ENCODE measurements at regions not wholly inside any gene's neighbourhood (a gene's known extent, or its start where the extent isn't known, plus 50 kb on each side); places are given as distances from the start of the nearest gene placed in this dataset.

DNA sequence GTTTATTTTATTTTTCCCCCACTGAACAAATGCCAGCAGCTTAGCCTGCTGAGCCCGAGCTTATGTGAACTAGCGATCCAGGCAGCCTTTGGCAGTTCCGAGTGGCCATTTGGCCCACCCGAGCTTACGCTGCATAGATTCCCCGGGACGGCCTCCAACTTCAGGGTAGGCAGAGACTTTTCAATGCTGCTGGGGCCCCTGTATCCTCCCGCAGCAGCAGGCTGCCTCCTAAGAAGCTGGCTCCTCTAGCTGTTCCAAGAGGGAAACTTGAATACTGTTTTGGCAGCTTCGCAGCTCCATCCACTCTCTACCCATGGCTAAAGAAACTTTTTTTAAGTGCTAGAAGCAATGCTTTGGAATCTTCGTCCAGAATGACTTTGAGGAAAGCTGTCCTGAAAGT is 295.2 kb downstream of the SS18 start:
- TF ChIP-seq POLR2A (IDR thresholded peaks at IDR 0.05) = no peak
- no peak for TF ChIP-seq EP300 (IDR thresholded peaks at IDR 0.05)
- TF ChIP-seq, protein P1, sequence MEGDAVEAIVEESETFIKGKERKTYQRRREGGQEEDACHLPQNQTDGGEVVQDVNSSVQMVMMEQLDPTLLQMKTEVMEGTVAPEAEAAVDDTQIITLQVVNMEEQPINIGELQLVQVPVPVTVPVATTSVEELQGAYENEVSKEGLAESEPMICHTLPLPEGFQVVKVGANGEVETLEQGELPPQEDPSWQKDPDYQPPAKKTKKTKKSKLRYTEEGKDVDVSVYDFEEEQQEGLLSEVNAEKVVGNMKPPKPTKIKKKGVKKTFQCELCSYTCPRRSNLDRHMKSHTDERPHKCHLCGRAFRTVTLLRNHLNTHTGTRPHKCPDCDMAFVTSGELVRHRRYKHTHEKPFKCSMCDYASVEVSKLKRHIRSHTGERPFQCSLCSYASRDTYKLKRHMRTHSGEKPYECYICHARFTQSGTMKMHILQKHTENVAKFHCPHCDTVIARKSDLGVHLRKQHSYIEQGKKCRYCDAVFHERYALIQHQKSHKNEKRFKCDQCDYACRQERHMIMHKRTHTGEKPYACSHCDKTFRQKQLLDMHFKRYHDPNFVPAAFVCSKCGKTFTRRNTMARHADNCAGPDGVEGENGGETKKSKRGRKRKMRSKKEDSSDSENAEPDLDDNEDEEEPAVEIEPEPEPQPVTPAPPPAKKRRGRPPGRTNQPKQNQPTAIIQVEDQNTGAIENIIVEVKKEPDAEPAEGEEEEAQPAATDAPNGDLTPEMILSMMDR (IDR thresholded peaks at IDR 0.05) = no peak
- intact Hi-C loops (cut with DNase I) = no loop called here
- 32 to 56% (median 43%) methylated on average over 10 of the region's 10 CpGs for WGBS, 3 donors

GRCh38 chr18:25787276-25787675 is 303.1 kb downstream of the SS18 start:
- 93 to 94% (median 94%) methylated on average over 5 of the region's 5 CpGs for WGBS, 3 donors
- Histone ChIP-seq H3K9me3 (no peaks in the 10 kb centered on the region), H3K36me3 (no peaks in the 10 kb centered on the region), H3K27me3 (no peaks in the 10 kb centered on the region), H3K4me3 (no peak overlapping the region), H3K27ac (no peak overlapping the region), H3K4me1 (ENCODE audit: insufficient read depth) (no peaks in the 10 kb centered on the region)
- no peak for DNase-seq
- intact Hi-C loops (cut with DNase I) = no loop called here
- TF ChIP-seq, protein P1 (IDR thresholded peaks at IDR 0.05) = no peak
- TF ChIP-seq POLR2A (IDR thresholded peaks at IDR 0.05) (no peak), EP300 (IDR thresholded peaks at IDR 0.05) (no peak)

More for the DNA sequence above, 295.2 kb downstream of the SS18 start:
- H3K36me3 ChIP-seq = no peaks in the 10 kb centered on the region
- DNase-seq = no peak
- H3K4me1 ChIP-seq (ENCODE audit: insufficient read depth) = no peaks in the 10 kb centered on the region
- H3K27me3 ChIP-seq = no peaks in the 10 kb centered on the region
- no peak overlapping the region for H3K4me3 ChIP-seq
- no peak overlapping the region for H3K27ac ChIP-seq
- no peaks in the 10 kb centered on the region for H3K9me3 ChIP-seq

GRCh38 chr18:25786758-25787157 is 303.7 kb downstream of the SS18 start:
- no peaks in the 10 kb centered on the region for H3K4me1 ChIP-seq (ENCODE audit: insufficient read depth)
- no peaks in the 10 kb centered on the region for H3K27me3 ChIP-seq
- H3K36me3 ChIP-seq = no peaks in the 10 kb centered on the region
- 50 to 57% (median 52%) methylated on average over 2 of the region's 2 CpGs for WGBS, 3 donors
- H3K27ac ChIP-seq = no peak overlapping the region
- no peak overlapping the region for H3K4me3 ChIP-seq
- TF ChIP-seq POLR2A (IDR thresholded peaks at IDR 0.05) = no peak
- TF ChIP-seq, protein P1 (IDR thresholded peaks at IDR 0.05) = no peak
- no peak for TF ChIP-seq EP300 (IDR thresholded peaks at IDR 0.05)
- intact Hi-C loops (cut with DNase I) = no loop called here
- no peaks in the 10 kb centered on the region for H3K9me3 ChIP-seq
- no peak for DNase-seq

GRCh38 chr18:25780105-25780504 is 310.3 kb downstream of the SS18 start:
- Histone ChIP-seq H3K27me3 (no peaks in the 10 kb centered on the region), H3K27ac (no peak overlapping the region), H3K4me1 (ENCODE audit: insufficient read depth) (no peaks in the 10 kb centered on the region), H3K4me3 (no peak overlapping the region), H3K9me3 (no peaks in the 10 kb centered on the region), H3K36me3 (no peaks in the 10 kb centered on the region)
- DNase-seq = no peak
- TF ChIP-seq, protein P1 (IDR thresholded peaks at IDR 0.05) = no peak
- TF ChIP-seq POLR2A (IDR thresholded peaks at IDR 0.05) (no peak), EP300 (IDR thresholded peaks at IDR 0.05) (no peak)
- 80 to 85% (median 84%) methylated on average over 7 of the region's 7 CpGs for WGBS, 3 donors
- intact Hi-C loops (cut with DNase I) = no loop called here

DNA sequence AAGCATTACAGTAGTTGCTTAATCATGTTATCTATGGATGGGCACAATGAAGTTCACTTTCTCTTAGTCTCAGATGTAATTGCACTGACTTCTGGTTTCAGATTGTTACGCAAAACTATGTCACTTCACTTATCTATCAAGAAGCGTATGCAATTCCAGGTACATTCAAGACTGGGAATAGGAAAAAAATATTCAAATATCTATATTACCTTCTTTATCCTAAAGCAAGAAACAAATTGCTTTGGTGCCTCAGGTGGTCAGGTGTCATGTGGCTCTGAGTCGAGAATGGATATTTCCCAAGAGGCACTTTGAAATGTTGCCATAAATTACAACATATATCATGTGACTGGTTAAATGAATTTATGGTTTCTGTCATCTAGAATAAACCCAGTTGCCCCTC is 318.6 kb downstream of the SS18 start:
- no peak for TF ChIP-seq EP300 (IDR thresholded peaks at IDR 0.05)
- TF ChIP-seq POLR2A (IDR thresholded peaks at IDR 0.05) = no peak
- TF ChIP-seq, protein P1 (IDR thresholded peaks at IDR 0.05) = no peak
- no peaks in the 10 kb centered on the region for H3K4me1 ChIP-seq (ENCODE audit: insufficient read depth)
- H3K27me3 ChIP-seq = no peaks in the 10 kb centered on the region
- no peaks in the 10 kb centered on the region for H3K36me3 ChIP-seq
- no peak overlapping the region for H3K27ac ChIP-seq
- 93% methylated on average over 3 of the region's 3 CpGs for WGBS, 3 donors
- H3K4me3 ChIP-seq = no peak overlapping the region
- no peak for DNase-seq
- intact Hi-C loops (cut with DNase I) = no loop called here
- H3K9me3 ChIP-seq = no peaks in the 10 kb centered on the region

All from ovary (tissue), 7 donors.